NCI-H1092 (cell line): ENCODE measurements at regions not wholly inside any gene's neighbourhood (a gene's known extent, or its start where the extent isn't known, plus 50 kb on each side); places are given as distances from the start of the nearest gene placed in this dataset.
"Not testable (repeated sequence)": the region's sequence is repeated elsewhere in the genome, so short reads cannot be mapped to it uniquely, and the experiment has no call there.

Experiments
- DNase-seq: peaks from one replicate; lab custom pipeline; 2025; lab: John Stamatoyannopoulos, UW

DNA sequence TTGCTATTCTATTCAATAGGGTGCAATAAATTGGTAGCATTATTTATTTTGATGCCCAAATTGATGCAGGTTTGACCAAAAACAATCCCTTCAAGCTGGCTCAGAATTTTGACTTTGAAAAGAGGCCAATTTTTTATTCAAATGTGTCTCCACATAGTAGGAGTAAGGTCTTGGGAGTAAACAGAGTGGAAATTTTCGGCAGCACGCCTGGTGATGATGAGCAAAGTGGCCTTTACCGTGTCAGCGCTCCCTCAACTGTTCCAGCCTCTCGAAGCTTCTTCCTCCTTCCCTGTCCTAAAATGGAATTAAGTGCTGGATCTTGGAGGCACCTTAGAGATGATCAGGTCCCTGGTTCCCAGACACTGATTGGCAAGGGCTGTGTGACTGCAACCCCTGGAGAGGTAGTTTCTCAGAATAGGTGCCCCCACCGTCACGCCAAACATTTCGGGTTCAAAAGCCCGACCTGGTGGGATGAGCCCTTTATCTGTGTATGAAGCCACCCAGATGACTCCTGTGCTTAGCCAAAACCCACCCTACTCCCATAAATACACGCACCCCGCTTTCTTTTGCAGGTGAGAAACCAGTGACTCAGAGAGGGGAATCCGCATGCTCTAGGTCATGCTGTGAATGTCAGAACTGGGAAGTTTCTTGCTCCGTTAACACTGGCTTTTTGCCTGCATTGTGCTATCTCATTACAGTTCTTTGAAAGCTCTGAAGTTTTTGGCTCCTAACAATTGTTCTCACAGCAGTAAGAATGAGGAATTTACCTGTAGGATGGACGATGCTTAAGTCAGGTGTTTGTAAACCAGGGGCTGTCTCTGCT lies 89.1 kb downstream of the CRYGS start:
- no peak for DNase-seq

DNA sequence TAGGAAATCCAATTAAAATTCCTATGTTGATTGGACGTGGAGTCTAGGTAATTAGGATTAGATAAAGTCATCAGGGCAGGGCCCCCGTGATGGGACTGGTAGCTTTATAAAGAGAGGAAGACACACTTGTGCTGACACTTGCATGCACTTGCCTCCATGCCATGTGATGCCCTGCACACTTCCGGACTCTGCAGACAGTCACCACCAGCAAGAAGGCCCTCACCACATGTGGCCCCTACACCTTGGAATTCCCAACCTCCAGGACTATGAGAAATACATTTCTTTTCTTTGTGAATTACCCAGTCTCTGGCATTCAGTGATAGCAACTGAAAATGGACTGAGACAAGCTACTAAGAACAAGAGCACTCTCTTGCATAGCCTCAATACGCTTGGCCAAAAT lies 90.6 kb downstream of the CRYGS start:
- DNase-seq = no peak

DNA sequence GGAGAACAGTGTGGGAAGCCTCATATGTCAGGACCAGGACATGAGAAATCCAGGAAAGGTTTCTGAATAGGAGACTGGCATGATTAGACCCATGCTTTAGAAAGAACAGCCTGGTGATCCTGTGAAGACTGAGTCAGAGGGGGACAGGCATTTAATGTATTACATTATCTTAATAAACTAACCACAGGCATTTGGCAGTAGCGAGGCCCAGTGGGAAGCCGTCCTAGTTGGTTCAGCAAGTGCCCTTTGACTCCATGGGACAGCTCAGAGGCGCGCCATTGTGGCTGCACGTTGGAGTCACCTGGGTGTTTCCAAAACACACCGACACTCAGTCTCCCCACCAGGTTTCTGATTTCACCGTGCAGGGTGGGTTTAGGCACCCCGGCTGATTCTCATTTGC lies 90.5 kb upstream of the DGKG start:
- no peak for DNase-seq

DNA sequence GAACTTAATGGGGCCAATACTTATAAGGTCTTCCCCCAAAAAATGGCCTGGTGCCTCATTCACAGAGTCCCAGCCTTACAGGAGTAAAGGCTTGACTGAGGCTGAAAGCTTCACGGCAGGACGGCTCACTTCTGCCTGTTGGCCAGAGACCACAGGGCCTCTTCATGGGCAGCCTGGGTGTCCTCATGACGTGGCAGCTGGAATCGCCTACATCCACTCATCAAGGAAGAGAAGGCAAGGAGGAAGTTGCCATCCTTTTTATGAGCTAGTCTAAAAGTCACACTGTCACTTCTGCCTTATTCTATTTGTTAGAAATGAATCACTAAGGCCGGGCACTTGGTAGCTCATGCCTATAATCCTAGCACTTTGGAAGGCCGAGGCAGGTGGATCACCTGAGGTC lies 89.3 kb upstream of the DGKG start:
- DNase-seq = no peak

DNA sequence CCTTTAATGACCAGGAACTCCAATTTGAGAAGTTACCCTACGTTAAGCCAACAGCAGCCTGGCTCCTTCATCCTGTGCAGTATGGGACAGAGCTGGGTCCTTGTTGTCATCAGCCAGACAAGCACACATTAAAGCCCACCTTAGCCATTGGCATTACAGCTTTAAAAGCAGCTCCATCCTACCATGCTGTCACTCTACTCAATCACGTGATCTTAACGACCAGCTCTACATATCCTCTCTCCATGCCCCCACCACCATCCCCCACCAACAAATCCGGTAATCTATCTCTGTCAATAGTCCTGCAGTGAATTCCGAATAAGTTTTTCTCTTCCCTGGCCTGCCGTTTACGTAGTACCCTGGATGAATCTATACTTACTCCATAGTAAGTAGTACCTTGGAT lies 82.9 kb upstream of the DGKG start:
- no peak for DNase-seq

DNA sequence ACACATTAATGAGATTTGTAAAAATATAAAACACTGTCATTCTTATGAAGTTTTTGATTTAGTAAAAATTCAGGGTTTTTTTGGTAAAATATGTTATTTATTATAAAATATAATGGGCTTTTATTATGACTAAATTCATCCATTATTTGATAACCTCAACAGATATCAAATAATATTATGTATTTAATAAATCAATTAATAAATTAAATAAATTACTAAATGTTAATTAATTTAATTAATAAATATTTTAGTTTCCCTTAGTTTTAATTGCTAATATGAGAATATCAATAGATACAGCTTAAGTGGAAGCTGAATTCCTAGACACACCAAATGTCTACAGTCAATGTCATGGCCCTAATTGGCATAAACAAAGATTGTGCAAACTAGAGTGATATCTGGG lies 82.3 kb upstream of the DGKG start:
- DNase-seq = no peak

DNA sequence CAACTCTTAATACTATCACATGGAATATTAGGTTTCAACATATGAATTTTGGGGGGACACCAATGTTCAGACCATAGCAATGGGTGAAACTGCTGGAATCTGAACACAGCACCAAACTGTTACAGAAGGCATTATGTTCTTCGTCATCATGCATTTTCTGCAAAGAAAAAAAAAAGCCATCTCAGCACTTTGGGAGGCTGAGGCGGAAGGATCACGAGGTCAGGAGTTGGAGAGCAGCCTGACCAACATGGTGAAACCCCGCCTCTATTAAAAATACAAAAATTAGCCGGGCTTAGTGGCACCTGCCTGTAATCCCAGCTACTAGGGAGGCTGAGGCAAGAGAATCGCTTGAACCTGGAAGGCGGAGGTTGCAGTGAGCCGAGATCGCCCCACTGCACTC lies 80.9 kb upstream of the DGKG start:
- DNase-seq = not testable (repeated sequence)

DNA sequence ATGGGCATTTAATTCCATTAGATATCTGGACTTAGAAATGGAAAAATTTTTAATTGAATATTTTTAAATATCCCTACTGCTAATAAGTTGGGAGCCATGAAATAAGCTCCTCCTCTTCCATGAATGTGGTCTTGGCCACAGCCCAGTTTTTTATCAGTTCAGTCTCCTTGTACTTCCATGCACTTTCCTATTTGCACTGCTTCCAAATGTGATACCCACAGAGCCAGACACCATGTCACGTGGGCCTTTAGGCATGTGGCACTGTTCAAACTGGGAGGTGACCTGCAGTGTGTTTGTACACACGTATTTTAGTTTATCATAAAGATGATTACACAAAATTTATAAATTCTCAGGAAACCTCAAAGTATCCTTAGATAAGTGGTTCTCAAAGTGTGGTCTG lies 80.1 kb upstream of the DGKG start:
- DNase-seq = no peak

DNA sequence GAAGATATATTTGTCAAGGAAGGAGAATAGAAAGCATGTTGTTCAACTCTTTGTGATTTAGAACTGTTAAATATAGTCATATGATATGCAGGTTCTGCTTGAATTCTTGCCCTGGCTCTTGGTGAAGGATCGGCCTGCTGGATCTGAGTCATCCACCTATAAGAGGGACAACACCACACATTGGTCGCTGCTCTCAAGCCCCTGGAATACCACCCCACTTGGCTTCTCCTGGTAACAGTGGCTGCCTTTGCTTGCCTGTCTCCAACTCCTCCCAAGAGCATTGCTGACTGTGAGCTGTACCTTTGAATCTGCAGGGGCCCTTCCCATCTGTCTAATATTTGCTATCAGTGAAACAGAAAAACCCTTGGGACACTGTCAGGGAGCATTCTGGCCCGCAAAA lies 78.9 kb upstream of the DGKG start:
- DNase-seq = no peak

DNA sequence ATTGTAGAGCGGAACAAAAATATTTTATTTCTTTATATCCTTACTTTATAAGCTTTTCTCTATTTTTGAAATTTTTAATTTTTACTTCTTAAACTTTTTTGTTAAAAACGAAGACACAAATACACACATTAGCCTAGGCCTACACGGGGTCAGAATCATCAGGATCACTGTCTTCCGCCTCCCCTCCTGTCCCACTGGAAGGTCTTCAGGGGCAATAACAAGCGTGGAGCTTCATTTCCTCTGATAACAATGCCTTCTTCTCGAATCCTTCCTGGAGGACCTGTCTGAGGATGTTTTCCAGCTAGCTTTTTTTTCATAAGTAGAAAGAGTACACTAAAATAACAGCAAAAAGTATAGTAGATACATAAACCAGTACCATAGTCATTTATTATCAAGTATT lies 77.7 kb upstream of the DGKG start:
- no peak for DNase-seq

DNA sequence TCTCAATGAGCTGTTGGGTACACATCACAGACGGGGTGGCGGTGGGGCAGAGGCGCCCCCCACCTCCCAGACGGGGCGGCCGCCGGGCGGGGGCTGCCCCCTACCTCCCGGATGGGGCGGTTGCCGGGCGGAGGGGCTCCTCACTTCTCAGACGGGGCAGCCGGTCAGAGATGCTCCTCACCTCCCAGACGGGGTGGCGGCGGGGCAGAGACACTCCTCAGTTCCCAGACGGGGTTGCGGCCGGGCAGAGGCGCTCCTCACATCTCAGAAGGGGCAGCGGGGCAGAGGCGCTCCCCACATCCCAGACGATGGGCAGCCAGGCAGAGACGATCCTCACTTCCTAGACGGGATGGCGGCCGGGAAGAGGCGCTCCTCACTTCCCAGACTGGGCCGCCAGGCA lies 73.3 kb upstream of the DGKG start:
- DNase-seq = not testable (repeated sequence)

DNA sequence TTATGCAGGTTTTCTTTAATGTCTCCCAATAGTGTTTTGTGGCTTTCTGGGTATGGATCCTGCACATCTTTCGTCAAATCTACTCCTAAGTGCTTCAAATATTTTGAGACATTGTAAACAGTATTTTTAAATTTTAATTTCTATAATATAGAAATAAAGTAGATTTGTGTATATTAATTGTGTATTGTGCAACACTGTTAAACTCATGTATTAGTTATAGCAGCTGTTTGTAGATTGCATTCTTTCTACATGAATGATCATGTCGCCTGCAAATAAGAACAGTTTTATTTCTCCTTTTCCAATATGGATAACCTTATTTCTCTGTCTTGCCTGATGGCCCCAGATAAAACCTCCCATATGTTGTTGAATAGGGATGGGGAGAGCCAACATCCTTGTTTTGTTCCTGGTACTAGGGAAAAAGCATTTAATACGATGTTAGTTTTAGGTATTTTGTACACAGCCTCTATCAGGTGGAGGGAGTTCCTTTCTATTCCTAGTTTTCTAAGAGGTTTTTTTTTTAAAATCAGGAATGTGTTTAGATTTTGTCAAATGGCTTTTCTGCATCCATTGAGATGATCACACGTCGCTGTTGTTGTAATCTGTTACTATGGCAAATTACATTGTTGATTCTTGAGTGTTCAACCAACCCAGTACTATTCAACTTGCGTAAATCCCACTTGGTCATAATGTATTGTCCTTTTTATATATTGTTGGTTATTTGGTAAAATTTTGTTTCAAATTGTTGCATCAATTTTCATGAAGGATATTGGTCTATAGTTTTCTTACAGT lies 71.1 kb upstream of the DGKG start:
- no peak for DNase-seq

DNA sequence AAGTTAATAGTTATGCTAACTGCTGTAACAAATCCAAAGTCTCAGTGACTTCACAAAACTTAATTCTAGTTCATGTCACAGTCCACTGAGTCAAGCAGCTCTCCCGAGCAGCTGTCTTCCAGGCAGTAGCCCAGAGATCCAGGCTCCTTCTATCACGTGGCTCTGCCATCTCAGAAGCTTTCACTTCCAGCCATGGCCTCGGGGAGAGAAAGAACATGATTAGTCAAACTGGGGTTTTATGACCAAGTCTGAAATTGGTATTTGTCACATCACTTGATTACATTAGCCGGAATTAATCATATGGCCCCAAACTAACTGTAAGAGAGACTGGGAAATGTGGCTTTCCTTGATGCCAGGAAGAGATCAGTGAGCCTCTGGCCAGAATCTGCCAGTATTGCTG lies 70.2 kb upstream of the DGKG start:
- DNase-seq = no peak

DNA sequence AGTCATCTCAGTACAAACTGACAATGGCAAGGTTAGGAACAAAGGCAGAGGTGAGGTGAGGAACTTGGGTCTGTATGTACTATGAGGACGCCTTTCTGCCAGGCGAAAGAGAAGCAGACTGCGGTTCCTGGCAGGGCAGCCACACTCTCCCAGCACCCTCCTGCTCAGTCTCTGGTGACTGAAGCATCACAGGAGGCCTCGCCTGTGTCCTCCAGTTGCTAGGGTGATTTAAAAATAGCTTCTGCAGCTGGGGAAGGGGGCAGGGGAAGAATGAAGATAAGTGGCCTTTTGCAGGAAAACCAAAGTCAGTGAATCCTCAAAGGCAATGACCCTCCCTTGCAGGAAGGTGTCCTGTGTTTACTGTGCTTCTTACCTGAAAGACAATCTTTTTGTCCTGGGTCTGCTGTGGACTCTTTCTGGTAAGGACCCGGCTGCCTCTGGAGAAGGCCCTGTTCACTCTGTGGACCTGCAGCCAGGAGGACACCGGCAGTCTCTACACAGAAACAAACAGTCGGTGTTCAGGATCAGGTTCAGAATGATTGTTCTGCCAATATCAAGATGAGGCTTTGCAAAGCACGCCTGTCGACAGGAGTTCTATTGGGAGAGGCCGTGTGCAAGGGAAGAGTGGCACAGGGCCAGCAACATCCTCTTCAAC lies 65.7 kb upstream of the DGKG start:
- DNase-seq = peak; percentile 13

DNA sequence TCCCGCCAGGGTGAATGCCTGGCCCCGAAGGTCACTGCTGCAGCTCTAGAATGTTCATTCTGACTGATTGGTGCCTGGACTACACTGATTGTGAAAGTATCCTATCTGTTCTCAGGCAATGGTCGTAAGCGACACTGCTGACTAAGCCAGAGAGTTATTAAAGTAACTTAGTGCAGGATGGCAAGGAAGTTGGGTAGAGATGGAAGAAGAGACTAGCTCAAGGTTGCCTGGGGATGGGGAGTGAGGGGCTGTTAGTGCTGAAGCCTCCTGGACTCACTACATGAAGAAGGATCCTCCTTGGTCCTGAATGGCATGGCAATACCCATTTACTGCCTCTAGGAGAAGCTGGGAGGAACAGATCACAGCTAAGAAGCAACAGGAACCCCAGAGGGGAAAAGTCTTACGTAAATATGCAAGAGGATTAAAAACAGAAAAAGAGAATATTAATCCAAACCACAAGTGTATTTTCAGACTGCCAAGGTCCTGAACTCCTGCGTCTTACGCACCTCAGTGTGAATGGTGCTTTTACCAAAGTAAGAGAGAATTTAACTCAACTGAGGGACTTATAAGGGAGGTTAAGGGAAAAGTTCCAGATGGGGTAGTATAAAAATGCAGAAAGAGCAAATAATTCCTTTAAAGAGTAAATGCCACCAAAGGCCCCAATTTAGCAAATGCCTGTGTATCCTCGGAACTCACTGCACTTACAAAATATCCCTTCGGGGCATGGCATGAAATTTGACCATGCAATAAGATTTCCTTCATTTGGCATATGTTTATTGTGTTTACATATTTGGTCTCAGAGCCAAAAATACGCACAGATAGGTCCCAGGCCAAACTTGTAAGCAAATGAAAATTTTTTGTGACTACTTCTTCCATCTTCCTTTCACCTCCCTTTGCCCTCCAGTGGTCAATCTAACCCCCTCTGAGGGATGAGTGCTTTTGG lies 64.0 kb upstream of the DGKG start:
- no peak for DNase-seq

DNA sequence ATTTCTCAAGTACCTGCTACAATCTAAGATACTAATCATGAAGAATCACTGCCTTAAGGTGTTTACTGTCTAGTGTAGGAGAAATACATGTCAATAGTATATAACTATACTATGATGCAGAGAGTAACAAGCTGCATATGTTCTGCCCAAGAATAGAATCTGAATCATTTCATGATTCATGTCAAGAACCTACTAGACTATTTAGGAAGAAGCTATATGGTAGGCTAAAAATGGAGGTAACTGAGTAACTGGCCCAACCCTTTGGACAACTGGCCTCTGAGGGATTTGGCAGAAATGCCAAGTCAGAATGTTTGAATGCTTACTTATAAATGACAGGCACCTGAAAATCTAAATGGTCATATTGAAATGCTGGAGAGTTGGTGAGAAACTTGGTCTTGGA lies 59.9 kb upstream of the DGKG start:
- no peak for DNase-seq

DNA sequence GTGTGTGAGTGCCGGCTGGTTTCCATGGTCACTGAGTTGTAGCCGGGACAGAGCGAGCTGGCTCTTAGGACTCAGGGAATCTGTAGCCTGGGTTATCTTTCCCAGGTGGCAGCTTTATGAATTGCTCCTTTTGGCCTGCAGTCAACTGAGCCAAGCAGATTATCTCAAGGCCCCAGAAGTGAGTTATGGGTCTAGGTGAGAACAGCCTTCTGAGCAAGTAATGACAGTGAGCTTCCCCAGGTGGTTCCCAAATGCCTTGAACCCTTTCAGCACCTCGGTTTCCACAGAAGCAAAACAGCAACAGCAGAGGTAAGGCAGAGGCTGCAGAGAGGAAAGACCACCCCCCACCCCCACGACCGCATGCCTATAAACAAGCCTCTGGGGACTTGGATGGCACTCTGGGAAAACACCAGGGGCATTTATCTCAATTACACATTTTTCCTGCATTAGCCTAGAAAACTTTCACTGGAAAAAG lies 56.7 kb upstream of the DGKG start:
- DNase-seq = no peak

DNA sequence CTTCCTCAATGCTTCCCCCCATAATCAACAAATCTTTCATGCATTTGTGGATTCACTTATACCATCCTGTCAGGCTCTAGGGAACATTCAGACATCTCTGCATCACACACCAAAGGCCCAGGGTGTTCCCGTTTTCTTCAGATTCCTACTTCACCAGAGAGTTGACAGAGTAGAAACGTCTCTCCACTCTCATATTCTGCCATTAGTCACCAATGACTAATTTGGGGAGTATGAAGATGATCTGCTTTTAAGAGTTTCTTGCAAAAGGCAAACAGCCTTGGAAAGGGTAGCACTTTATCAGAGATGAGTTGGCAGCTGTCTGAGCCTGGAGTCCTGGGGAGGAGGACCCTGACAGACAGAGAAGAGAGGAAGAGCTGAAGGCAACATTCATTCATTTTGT lies 55.8 kb upstream of the DGKG start:
- no peak for DNase-seq

DNA sequence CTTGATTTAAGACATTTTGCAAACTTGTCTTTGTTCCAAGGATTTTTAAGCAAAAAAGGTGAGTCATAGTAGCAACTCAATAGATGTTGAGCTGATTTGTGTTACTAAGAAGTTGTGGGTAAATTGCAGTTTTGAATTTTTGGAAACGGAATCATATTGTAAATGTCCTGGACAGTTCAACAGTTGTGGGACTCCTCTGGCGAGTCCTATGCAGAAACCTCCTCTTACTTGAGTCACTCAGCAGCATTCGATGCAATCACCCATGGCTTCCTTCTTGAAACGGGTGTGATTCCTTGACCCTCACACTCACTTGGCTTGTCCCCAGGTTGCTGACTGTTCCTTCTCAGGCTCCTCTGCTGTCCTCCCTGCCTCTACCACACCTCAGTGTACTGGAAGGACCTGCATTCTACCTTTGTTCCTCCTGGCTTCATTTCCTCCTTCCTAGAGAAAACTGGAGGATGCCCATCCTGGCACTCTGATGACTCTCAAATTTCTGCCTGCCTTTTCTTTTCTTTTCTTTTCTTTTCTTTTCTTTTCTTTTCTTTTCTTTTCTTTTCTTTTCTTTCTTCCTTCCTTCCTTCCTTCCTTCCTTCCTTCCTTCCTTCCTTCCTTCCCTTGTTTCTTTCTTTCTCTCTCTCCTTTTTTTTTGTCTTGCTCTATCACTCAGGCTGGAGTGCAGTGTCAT lies 52.8 kb upstream of the DGKG start:
- DNase-seq = no peak

DNA sequence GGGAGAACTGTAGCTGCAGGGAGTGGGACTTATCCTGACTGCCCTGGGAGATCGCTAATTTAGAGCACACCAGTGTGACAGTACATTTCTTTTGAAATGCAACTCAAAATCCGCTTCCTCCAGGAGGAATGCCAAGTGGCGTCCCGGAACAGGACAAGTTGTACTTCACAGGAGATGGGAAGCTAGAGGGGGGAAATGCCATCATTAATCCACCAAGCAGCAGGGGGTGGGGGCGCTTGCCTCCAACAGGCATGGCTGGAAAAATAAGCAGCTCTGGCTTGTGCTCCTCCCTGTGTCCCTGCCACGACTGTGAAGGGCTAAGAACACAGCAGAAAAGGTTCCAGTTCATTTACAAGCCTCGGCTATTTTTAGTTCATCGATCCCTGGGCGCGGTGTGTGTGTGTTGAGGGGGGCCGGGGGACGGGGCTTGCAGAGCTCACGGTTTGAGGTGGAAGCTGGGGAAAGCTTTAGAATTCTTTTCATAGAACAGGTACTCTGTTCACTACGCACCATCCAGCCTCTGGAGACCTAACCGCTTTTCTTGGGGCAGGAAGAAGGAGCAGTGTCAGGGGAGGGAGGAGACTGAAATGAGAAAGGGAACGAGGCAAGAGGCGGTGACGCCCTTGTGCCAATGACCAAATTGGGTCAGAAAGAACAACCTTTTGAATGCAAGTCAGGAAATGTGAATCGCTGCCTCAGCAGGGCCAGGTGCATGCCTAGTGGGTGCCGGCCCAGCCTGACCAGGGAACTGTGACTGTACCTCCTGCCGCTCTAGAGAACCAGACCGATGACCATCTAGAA lies 51.8 kb upstream of the DGKG start:
- peak; percentile 78 for DNase-seq
